ENCODE measurements at regions not wholly inside any gene's neighbourhood (a gene's known extent, or its start where the extent isn't known, plus 50 kb on each side); places are given as distances from the start of the nearest gene placed in this dataset.

DNA sequence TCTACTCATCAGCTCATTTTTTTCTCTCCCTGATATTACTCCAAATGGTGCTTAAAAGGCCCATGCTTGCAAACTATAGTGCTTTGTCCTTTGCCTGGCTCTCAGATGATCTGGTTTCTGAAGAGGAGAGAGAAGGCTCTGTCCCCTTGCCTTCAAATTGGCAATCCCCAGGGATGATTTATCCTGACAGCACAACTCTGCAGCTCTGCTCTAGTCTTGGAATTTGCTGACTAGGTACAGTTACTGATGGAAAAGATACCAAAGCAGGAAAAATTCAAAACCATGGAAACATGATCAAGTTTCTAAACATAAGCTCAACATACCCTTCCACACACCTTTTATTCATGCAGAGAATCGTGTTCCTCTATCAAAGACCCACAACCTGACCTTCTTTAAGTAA, 106.7 kb upstream of the CADPS start:
- no peak for DNase-seq (ENCODE audit: low spot score)

DNA sequence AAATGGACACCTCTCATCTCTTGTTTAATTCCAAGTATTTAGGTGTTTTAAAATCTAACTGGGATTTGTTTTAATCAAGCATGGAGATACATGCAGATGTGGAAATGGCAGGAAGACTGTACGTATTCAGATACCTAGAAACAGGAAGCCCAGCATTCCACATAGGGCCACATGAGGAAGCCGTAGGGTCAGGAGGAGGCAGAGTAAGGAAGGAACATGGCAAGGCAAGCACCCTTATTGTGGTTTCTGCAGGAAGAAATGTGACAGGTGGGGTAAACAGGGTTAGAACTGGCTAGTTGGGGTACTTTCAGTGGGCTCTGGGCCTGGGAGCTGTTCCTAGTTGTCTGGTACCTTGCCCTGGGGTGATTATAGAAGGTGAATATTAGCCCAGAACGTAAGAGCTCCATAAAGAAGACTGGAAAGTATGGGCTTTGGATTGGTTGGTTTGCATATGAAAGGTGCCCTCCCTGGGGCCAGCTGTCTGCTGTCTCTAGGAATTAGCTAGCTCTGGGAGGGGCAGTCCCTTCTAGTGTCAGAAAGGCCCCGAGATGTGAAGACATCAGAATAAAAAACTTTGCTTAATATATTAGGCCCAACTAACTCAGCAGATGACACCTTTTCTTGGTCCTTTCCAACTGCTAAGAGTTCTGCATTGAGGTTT, 107.7 kb upstream of the CADPS start:
- DNase-seq (ENCODE audit: low spot score): no peak

DNA sequence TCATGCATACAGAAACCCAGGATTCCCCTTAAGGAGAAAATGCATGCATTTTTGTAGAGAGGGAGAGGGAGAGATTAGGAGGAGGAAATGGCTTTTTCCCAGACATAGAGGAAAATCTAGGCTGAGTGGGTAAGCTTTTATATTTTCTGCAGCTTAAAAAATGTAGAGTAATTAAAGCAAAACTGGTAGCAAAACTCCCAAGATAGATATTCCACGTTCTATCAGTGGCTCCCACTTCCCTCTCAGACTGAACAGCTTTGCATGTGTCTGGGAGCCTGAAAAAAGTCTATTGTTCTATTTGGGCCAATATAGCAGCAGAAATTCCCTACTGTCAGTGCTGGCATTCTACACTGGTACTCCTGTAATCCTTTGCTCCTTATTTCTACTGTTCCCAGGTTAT, 110.8 kb upstream of the CADPS start:
- DNase-seq (ENCODE audit: low spot score): no peak

DNA sequence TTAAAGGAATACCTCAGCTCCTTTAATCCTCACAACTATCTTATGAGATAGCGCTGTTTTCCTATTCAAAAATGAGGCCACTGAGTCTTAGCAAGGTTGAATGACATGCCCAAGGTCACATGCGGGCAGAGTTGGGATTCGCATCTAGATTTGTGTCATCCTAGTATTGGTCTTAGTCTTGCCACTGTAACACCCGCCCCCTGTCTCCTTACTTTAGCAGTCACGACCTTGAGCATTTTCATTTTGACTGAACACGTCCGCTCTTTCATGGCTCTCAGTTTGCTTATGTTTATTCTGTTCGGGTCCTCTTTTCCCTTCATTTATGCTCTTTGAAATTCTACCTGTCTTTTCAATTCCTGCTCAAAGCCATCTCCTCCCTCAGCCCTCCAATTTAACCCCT, 112.5 kb upstream of the CADPS start:
- no peak for DNase-seq (ENCODE audit: low spot score)

DNA sequence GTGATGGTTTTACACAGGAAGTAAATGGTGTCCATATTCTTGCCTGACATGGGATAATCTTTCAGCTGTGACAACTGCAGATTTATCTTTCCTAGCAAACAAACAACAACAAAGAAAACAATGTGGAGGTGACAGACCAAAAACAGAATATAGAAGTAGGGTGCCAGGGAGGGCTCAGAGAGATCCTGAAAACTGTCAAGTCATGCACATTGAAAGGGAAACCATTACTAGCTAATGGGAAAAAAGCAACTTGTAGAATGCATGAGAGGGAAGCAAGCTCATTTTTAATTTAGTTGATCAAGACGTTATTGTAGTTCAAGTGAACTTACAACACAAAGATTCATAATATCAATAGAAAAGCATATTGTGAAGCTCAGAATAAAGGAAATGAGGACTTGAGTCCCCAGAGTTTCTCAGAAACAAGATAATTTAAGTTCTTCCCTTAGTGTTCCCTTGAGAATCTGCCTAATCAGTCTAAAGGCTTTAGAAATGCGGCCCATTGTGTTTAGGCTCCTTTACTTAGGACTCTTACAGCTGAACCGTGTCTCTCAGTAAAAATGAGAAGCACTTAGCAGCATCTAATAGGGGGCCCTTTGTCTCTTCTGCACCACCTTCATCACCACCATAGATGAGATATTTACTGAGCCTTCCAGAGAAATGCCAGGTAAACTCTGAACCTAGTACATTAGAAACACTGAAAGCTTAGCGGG, 115.6 kb upstream of the CADPS start:
- DNase-seq (ENCODE audit: low spot score): no peak

DNA sequence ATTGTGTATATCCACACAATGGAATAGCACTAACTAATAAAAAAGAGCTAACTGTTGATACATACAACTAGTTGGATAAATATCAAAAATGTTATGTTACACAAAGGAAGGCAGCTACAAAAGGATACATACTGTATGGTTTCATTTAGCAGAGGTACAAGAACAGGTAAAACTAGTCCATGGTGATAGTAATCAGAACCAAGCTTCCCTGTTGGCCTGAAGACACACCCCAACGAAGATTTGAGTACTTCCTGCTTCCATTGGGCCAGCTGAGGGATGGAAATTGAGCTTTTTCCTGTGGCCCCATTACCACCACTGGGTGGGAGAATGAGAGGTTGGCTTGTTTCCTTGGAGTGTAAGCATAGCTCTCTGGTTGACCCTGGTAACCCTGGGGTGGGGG, 117.3 kb upstream of the CADPS start:
- no peak for DNase-seq (ENCODE audit: low spot score)

DNA sequence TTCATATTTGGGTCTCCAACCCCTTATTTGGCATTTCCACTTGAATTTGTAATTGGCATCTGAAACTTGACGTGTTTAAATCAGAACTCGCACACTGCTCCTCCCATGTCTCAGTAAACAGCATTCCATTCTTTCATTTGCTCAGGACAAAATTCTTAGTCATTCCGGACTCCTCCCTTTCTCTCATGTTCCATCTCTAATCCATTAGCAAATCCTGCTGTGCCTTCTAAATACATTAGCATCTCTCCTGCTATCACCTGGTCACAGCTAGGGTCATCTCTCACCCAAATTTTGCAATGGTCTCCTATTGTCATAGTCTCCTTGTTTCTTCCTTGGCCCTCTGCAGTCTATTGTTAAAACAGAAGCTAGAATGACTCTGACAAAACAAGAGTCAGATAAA, 119.9 kb upstream of the CADPS start:
- no peak for DNase-seq (ENCODE audit: low spot score)

DNA sequence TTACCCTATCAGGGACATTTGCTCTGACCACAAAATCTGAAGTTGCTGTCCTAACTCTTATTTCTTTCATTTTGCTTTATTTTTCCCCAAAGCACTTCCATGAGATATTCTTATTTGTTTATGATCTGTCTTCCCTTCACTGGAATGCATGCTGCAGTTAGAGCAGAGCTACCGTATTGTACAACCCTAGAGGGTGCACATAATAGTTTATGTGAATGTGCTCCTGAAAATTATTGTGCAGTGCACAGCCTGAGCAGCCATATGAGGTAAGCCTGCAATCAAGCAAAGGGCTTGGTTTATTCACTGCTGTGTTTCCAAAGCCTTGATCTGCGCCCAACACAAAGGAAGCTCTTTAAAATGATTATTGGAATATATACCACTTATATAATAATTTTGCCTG, 120.3 kb upstream of the CADPS start:
- DNase-seq (ENCODE audit: low spot score): no peak

DNA sequence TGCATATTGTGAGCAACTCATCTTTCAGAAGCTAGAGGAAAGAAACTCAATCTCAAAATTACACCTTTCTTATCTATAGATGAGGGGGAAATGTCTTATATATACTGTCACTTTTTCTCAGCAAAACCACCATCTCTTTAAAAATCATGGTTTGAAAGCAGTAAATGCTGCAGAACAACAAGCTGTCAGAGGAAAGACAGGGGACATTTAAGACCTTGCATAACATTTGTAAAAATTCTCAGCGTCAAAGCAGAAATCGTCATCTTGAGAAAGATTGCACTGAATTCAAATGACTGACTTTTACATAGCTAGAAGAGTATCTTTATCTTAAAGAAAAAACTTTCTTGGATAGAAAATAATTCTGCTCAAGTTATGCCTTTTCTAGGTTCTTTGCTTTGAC, 122.2 kb upstream of the CADPS start:
- DNase-seq (ENCODE audit: low spot score): no peak

DNA sequence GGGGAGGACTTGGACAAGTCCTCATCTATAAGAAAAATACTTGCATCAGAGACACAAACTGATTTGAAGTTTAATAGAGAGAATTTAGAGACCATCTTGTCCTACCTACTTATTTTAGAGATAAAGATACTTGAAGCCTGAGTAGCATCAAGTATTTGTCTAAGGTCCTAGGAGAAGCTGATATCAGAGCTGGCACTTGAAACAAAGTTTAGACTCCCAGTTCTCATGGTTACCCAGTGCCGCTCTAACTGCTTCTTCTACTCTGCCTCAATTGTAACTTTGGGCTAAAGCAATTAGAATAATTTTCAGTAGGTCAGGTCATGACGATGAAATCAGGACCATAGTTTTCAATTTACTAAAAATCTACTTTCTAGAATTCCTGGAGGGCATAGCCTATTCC, 123.9 kb upstream of the CADPS start:
- no peak for DNase-seq (ENCODE audit: low spot score)

DNA sequence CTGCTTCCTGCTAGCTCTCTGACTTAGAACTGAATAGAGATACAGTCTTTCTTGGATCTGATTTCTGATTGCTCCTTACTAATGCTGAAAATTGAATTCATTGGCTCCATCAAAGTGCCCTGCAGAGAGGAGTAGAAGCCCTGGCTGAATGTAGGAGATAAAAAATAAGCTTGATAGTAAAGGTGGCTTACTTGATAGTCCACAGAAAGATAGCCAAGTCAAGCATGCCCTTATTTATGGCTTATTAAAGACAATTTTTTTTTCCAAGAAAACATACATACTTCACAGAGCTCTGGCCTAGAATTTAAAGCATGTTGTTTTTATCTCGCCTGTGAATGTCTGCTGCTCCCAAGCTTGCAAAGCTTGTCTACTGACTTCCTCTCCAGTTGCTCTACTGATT, 124.6 kb upstream of the CADPS start:
- no peak for DNase-seq (ENCODE audit: low spot score)

DNA sequence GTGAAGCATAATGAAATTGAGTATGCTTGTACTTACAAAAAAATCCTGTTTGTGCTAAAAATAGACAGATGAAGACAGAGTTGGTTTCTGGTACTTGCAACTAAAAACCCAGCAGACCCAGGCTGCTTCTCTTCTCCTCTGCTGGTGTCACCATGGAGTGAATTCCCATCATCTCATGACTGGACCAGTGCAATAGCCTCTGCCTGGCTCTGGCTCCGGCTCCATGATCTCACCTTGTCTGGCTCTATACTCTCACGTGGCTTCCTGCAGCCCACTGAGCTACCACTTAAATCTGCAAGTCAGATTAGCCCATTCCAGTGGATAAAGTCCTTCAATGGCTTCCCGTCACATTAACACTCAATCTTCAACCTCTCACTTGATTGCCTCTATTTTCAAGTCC, 129.2 kb upstream of the CADPS start:
- no peak for DNase-seq (ENCODE audit: low spot score)

DNA sequence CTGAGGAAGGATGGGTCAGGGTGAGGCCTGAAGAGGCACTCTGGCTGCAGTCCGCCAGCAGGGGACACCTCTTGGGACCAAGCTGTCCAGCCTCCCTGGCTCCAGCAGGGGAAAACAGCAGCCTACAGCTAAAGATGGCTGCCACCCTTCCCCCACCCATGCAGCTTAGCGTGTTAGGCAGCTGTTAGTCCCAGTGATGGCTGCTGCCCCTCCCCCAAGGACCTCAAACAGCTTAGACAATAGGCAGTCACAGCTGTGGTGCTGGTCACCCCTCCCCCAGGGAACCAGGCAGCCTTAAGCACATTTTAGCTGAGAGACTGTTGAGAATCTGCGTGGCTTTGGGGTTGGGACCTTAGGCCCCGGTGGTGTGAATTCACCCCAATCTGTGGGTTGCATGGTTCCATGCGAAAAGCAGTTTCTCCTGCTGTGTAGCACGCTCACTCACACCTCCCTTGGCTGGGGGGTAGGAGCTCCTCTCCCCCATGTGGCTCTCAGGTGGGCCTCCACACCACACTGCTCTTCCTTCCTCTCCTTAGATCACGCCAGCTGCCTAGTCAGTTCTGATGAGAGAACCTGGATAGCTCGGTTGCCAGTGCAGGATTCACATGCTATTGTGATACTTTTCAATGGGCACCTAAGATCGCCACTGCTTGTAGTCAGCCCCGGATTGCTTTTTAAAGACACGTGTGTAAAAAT, 140.5 kb upstream of the CADPS start:
- no peak for DNase-seq (ENCODE audit: low spot score)

DNA sequence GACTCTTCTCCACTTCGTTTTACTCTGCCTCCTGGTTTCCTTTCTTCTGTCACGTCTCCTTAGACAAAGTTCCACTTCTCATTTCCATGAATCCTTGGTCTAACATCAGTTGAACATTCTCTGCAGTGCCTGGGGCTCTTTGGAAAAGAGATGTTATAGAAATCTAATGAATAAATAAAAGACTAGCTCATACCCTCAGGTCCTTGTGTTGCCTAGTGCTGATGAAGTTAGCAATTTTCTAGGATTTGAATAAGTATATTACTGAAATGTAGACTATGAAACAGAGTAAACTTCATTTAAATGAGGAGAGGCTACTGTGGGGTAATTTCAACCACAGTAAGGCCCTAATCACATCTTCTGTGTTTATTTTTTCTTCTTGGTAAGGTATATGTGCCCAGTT, 146.9 kb upstream of the CADPS start:
- no peak for DNase-seq (ENCODE audit: low spot score)

DNA sequence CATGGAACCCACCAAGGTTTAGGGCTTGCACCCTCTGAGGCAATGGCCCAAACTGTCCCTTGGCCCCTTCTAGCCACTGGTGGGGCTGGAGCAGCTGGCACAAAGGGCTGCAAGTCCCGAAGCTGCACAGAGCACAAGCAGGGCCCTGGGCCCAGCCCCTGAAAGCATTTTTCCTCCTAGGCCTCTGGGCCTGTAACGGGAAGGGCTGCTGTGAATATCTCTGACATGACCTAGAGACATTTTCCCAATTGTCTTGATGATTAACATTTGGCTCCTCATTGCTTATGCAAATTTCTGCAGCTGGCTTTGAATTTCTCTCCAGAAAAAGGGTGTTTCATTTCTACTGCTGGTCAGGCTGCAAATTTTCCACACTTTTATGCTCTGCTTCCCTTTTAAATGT, 151.5 kb upstream of the CADPS start:
- no peak for DNase-seq (ENCODE audit: low spot score)

DNA sequence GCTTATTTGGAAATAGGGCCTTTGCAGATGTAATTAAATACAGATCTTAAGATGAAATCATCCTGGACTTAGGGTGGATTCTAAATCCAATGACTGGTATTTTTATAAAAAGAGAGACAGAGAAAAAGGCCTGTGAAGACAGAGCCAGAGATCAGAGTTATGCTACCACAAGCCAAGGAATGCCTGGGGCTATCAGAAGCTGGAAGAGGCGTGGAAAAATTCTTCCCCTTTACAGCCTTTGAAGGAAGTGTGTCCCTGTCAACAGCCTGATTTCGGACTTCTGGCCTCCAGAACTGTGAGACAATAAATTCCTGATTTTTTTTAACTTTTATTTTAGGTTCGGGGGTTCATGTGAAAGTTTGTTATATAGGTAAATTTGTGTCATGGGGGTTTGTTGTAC, 154.1 kb upstream of the CADPS start:
- no peak for DNase-seq (ENCODE audit: low spot score)

DNA sequence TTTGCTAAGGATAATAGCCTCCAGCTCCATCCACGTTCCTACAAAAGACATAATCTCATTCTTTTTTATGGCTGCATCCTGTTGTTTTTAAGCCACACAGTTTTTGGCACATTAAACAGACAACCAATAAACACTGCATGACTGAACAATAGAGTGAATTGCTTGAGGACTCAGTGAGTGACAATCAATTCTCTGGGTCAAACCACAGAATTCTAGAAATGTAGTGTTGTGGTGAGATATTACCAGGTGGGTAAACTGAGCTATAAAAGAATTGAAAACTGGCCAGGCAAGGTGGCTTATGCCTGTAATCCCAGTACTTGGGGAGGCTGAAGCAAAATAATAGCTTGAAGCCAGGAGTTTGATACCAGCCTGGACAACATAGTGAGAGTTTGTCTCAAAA, 154.7 kb upstream of the CADPS start:
- DNase-seq (ENCODE audit: low spot score): no peak

DNA sequence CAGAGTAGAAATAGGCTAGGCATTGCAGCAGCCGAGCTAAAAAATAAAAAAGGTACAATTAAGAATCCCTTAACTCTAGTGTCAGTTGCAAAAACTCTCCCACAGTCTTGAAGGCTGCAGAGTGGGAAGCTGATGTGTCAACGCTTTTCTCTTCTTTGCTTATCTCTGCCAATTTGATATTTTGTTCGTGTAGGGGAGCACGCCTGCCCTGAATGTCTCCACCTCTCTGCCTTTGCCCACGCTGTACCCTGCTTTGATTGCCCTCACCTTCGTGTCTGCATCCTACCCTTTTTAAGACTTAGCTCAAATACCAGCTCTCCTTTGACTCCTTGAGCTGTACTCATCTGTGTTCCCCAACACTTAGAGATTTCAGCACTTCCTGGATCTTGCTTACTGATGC, 155.4 kb upstream of the CADPS start:
- no peak for DNase-seq (ENCODE audit: low spot score)

DNA sequence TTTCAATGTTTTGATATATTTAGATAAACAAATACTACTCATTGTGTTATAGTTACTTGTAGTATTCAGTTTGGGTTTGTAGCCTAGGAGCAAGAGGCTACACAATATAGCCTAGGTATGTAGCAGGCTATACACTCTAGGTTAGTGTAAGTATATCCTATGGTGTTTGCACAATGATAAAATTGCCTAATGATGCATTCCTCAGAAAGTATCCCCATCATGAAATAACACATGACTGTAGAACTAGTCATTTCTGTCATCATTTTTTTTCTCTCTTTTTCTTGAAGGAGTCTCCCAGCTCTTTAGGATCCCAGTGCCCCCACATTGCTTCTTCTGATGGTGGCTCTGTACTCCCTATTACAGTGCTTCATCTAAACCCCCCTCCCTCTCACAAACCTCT, 157.7 kb upstream of the CADPS start:
- DNase-seq (ENCODE audit: low spot score): no peak

DNA sequence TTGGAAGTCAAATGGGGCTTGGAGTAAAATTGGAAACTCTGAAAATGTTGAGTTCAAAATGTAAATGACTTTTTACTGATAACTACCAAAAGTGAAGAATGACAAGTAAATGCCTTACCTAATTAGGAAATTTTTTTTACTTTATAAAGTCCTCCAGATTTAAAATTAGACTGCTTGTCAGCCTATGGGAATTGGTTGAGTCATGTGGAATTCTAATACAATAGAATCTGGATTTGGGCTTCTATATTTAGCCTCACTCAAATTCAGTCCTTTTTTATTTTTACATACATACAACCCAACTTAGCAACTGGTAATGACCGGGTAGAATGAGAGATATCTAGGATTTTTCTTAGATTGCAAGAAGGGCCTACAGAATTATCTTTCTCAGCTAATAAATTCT, 158.9 kb upstream of the CADPS start:
- DNase-seq (ENCODE audit: low spot score): no peak

DNA sequence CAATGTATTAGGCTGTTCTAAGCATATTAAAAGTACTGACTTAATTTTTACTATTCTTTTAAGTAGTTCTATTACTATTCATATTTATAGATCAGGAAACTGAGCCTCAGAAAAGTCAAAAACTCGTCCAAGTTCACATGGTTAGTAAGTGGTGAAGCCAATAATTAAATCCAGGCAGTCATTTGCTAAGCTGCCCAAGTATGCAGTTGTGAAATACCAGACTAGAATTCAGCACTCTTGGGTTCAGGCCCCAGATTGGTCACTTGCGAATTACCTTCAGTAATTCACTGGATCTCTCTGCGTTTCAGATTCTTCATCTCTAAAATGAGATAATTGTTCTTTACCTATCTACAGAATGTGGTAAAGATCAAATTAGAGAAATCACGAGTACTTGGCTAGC, 161.9 kb upstream of the CADPS start:
- no peak for DNase-seq (ENCODE audit: low spot score)

DNA sequence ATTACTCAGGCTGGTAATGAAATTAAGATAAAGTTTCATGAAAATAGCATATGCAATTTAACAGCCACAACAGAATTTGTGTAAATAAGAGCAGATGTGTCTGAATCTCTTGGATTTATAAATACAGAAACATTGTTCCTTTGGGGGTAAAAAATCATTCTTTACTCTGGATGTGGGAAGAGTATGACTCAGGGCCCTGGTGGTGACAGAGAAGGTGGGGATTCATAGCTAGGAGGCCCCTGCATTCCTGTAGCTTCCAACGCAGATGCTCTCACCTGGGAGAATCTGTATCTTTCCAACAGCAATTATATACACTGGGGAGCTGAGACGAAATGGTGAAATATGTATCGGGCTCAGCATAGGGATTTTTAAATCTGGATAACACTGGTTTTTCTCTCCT, 167.6 kb upstream of the CADPS start:
- DNase-seq (ENCODE audit: low spot score): no peak

DNA sequence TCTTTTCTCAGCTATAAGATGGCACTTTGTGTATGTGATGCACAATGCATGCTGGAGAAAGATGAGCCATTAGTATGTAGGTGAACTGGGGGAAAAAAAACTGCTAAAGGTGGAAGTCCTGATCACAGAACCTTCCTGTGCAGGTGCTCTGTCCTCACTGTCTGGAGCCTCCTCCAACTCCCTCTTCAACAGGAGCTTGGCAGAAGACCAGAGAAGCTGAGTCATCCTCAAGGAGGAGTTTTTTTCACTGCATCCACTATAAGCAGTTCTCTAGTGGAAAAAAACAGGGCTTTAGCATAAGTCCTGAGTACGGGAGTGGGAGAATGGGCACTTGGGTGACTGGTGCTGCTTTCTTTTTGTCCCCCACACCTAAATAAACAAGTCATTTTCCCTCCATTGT, 168.4 kb upstream of the CADPS start:
- no peak for DNase-seq (ENCODE audit: low spot score)

DNA sequence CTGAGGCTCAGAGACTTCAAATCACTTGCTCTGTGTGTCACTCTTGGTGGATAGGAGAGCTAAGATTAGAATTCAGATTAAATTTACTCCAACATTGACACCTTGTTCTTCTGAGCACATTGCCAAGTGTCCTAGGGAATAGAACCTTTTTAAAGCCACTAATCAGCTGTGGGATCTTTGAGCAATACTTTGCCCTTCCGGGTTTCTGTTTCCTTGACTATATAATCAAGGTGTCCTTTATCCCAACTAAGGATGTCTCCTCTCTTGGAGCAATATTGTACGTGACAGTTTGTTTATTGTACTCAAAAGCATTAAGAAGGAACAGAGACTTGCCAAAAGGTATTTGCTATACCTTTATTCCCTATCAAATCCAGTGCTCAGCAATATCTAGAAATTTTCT, 170.9 kb upstream of the CADPS start:
- no peak for DNase-seq (ENCODE audit: low spot score)
